ENCODE measurements at regions not wholly inside any gene's neighbourhood (a gene's known extent, or its start where the extent isn't known, plus 50 kb on each side); places are given as distances from the start of the nearest gene placed in this dataset.

DNA sequence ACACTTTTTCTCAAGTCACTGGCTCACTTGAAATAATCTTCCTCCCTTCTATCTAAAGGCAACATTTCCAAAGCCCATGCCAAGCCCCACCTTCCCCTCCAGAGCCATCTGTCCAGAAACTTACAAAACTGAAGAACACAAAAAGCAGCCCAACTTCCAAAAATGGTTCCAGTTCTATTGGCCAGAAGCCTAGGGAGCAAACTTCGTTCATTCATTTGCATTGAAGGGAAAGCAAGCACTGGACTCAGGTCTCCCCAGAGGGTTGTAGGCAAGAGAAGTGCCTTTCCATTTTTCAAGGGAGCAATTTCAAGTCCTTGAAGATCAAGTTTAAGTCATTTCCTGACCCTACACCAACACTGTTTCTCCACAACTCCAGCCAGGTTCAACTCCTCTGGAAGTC, 585.0 kb downstream of the BCL11A start:
- ATAC-seq (no peak), DNase-seq (no peak)
- Mint-ChIP-seq H3K36me3 (ENCODE audit: low read depth) (no peaks in the 10 kb centered on the region), H3K27ac (no peak overlapping the region), H3K27me3 (no peaks in the 10 kb centered on the region), H3K4me1 (no peaks in the 10 kb centered on the region), H3K4me3 (no peak overlapping the region), H3K9me3 (no peaks in the 10 kb centered on the region)

DNA sequence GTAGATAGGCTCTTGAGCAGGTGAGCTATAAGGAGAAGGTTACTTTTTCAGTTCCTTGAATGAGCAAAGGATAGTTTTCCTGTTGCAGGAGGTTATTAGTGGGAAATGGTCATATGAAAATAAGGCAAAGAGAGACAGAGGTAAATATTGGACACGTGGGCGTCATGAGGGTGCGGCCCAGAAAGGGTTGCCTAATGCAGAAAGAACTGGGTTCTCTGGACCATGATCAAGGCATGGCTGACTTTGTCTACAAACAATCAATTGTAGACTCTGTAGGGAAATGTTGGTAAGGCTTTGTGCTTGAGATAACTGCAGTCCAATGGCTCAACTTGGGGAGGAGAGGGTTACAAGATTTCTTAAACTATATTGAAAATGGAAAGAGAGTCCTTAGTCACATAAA, 585.8 kb downstream of the BCL11A start:
- no peaks in the 10 kb centered on the region for H3K27me3 Mint-ChIP-seq
- no peak overlapping the region for H3K4me3 Mint-ChIP-seq
- no peaks in the 10 kb centered on the region for H3K9me3 Mint-ChIP-seq

DNA sequence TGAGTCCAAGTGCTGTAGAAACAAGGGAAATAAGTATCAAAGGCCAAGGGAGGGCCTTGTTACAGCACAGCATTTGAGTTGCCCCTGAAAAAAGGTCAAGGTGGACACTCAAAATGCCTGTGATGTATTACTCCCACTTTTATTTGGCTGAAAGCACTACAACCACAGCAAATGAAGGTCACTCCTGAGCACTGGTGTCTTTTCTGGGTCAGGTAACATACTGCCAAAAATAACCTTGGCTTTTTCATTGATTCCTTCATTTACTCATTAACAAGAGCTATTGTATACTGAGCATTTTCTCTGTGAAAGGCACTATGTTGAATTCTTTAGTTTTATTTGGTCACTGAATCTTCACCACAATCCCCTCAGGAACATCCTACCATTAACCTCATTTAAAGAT, 590.3 kb downstream of the BCL11A start:
- Mint-ChIP-seq H3K4me3 (no peak overlapping the region), H3K36me3 (ENCODE audit: low read depth) (no peaks in the 10 kb centered on the region), H3K27me3 (no peaks in the 10 kb centered on the region), H3K4me1 (no peaks in the 10 kb centered on the region), H3K9me3 (no peaks in the 10 kb centered on the region), H3K27ac (no peak overlapping the region)
- DNase-seq (no peak), ATAC-seq (no peak)

More for the DNA sequence above, 585.8 kb downstream of the BCL11A start:
- no peak for DNase-seq
- Mint-ChIP-seq H3K36me3 (ENCODE audit: low read depth) (no peaks in the 10 kb centered on the region), H3K4me1 (no peaks in the 10 kb centered on the region), H3K27ac (no peak overlapping the region)
- no peak for ATAC-seq

DNA sequence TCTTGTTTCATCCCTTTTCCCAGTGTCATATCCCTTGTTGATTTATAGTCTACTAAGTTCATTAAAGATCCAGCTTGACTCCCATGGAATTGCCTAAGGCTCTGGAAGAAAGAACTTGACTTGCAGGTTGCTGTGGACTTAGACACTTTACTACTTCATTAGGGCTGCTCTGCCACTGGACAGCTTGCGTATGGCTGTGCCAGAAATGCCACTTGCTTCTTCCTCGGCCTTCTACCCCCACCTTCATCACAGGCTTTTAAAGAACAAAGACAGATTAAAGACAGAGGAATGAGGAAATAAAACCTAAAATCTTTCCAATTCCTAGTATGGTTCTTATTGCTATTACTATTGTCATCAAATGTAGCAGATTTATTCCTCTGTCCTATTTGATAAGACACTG, 591.7 kb downstream of the BCL11A start:
- Mint-ChIP-seq H3K4me3 (no peak overlapping the region), H3K36me3 (ENCODE audit: low read depth) (no peaks in the 10 kb centered on the region), H3K9me3 (no peaks in the 10 kb centered on the region), H3K27ac (no peak overlapping the region), H3K27me3 (no peaks in the 10 kb centered on the region), H3K4me1 (no peaks in the 10 kb centered on the region)
- ATAC-seq (no peak), DNase-seq (no peak)

DNA sequence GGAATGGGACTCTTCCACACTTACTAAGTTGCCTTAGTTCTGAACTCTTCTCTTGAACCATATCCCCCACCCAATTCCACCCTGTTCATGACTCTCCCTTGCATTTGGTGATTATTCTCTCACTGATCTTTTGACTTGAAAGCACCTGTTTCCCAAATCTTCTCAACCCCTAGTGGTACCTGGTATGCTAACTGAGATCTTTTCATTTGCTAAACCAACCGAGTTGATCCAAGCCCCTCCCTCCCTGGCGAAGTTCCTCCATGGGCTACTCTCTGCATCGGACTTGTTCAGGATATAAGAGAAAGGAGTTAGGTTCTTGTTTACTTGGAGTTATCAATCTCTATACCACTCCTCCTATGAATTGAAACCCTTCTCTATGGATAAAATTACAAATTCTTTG, 593.5 kb downstream of the BCL11A start:
- no peak overlapping the region for H3K4me3 Mint-ChIP-seq
- no peaks in the 10 kb centered on the region for H3K36me3 Mint-ChIP-seq (ENCODE audit: low read depth)
- ATAC-seq (no peak), DNase-seq (no peak)
- H3K27ac Mint-ChIP-seq = no peak overlapping the region
- no peaks in the 10 kb centered on the region for H3K4me1 Mint-ChIP-seq
- H3K27me3 Mint-ChIP-seq = no peaks in the 10 kb centered on the region
- peaks cover 5% of the 10 kb centered on the region for H3K9me3 Mint-ChIP-seq

DNA sequence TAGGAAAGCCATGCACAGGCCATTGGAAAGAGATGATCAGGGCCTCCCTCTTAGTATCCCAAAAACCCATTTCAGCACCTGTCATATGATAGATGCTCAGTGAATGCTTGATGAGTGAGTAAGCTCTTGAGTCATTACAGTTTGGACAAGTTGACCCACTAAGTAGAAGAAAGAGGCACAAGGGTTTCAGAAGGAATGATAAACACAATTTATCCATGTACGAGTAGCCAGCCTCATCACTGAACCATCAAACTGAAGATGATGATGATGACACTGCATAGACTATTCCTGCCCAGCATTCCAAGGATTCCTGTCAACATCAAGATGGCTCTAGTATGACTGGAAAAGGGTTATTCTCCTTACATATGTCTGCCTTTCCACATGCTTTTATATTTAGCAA, 596.0 kb downstream of the BCL11A start:
- Mint-ChIP-seq H3K4me3 (no peak overlapping the region), H3K9me3 (peaks cover 5% of the 10 kb centered on the region), H3K27ac (no peak overlapping the region), H3K36me3 (ENCODE audit: low read depth) (no peaks in the 10 kb centered on the region), H3K4me1 (no peaks in the 10 kb centered on the region), H3K27me3 (no peaks in the 10 kb centered on the region)
- no peak for ATAC-seq
- no peak for DNase-seq

DNA sequence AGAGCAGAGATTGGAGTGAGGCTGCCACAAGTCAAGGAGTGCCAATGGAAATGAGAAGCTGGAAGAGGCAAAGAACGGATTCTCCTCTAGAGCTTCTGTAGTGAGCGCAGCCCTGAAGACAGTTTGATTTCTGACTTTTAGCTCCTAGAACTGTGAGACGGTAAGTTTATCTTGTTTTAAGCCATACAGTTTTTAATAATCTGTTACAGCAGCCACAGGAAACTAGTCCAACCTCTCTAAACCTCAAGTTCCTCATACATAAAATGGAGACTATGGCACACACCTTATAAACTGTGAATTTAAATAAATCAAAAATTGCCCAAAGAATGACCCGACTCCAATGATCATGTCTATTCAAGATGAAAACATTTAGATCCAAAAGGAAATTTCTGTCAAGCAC, 596.5 kb downstream of the BCL11A start:
- ATAC-seq (no peak), DNase-seq (no peak)
- Mint-ChIP-seq H3K27ac (no peak overlapping the region), H3K27me3 (no peaks in the 10 kb centered on the region), H3K4me1 (no peaks in the 10 kb centered on the region), H3K4me3 (no peak overlapping the region), H3K9me3 (peaks cover 5% of the 10 kb centered on the region), H3K36me3 (ENCODE audit: low read depth) (no peaks in the 10 kb centered on the region)

DNA sequence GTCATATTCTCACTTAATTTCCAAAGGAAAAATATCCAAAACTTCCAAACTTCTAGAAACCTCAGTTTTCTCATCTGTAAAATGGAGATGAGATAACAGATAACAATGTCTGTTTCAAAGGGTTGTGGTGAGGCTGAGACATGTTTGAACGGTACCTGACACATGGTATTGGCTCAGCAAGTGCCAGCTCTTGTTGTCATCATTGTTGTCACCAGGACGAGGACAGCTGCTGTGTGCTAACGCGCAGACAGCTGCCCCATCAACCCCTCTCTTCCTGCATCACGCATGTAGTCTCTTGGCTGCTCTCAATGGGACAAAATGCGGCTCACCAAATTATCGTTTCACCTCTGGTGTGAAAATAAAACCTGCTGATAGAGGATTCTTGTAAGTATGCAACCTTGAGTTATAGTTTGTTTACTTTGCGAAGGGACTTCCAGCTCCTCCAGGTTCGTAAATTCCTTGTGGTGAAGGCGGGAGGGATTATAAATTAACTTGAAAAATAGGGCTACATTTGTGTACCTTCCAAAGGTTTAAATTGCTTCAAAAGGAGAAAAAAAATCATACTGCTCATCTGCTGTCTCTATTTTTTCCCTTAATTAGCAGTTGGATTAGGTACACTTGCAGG, 605.4 kb downstream of the BCL11A start:
- ATAC-seq = no peak
- no peak overlapping the region for H3K4me3 Mint-ChIP-seq
- H3K9me3 Mint-ChIP-seq = no peaks in the 10 kb centered on the region
- H3K27me3 Mint-ChIP-seq = no peaks in the 10 kb centered on the region
- no peaks in the 10 kb centered on the region for H3K4me1 Mint-ChIP-seq
- H3K27ac Mint-ChIP-seq = no peak overlapping the region
- DNase-seq = no peak
- no peaks in the 10 kb centered on the region for H3K36me3 Mint-ChIP-seq (ENCODE audit: low read depth)

DNA sequence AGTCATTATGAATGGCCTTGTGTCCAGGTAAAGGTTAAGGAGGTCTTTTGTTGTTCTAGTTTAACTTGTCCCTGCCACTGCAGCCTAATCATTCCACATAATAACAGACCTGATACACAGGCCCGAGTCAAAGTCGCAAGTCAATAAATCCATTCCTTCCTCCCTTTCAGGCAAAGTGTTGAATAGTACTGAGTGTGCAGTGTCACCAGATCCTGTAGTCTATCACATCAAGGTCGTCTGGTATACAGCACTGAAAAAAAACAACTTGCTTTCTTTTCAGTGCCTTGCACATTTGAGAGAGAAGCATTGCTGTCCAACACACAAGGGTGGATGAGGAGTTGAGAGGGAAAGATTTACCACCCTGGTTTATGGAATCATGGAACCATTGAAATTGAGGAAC, 606.2 kb downstream of the BCL11A start:
- no peak for ATAC-seq
- no peaks in the 10 kb centered on the region for H3K9me3 Mint-ChIP-seq
- H3K27me3 Mint-ChIP-seq = no peaks in the 10 kb centered on the region
- no peaks in the 10 kb centered on the region for H3K36me3 Mint-ChIP-seq (ENCODE audit: low read depth)
- H3K27ac Mint-ChIP-seq = no peak overlapping the region
- DNase-seq = no peak
- no peak overlapping the region for H3K4me3 Mint-ChIP-seq
- no peaks in the 10 kb centered on the region for H3K4me1 Mint-ChIP-seq

DNA sequence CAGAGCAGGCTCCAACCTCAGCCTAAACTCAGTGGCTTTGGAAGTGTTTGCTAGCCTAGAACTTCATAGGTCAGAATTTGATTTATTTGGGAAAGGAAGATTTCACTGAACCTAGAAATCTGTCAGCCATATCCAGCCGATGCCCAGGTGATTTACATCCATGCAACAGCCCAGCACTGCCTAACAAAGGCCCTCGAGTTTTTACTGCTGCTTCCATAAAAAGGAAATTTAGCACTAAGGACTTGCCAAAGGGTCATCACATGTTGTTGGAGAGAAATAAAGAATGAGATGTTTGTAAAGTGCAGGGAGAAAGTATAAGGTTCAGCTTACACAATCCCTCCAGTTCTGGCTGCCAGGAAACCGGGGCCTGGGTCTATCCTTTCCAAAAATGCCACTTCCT, 614.2 kb downstream of the BCL11A start:
- Mint-ChIP-seq H3K4me1 (no peaks in the 10 kb centered on the region), H3K4me3 (no peak overlapping the region), H3K9me3 (no peaks in the 10 kb centered on the region), H3K27me3 (no peaks in the 10 kb centered on the region), H3K36me3 (ENCODE audit: low read depth) (no peaks in the 10 kb centered on the region), H3K27ac (no peak overlapping the region)
- no peak for DNase-seq
- no peak for ATAC-seq

DNA sequence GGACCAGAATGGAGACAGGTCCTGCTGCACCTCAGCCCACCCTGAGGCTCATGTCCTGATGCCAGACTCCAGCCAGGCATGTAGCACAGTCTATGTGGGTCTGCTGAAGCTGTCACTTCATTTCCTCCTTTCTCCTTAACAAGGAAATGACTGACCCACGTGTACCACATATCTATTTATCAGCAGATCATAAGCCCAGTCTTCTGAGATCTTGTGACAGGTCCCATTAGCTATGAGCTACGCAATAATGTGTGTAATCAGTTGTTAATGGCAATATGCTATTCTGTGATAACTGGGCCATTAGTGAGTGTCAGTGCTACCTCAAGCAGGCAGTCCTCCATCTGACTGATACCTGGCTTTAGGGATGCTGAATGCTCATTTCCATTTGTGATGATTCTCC, 615.3 kb downstream of the BCL11A start:
- Mint-ChIP-seq H3K4me1 (no peaks in the 10 kb centered on the region), H3K27me3 (no peaks in the 10 kb centered on the region), H3K4me3 (no peak overlapping the region), H3K9me3 (no peaks in the 10 kb centered on the region), H3K36me3 (ENCODE audit: low read depth) (no peaks in the 10 kb centered on the region), H3K27ac (no peak overlapping the region)
- DNase-seq (no peak), ATAC-seq (no peak)

DNA sequence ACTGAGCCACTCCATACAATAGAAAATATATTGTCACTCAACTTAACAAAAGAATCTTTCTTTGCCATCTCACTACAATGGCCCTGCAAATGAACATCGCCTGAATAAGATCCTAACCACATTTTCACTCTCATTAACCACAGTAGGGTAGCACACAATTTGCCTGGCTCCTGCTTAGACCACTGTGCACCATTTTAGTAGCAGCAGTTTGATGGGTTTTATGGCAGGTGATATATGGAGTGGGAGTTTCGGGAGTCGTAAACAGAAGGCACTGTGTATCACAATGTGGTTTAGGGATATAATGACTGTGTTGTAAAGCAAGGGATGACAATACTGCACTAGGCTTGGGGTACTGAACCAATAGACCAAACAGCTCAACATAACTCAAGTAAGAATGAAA, 617.4 kb downstream of the BCL11A start:
- DNase-seq (no peak), ATAC-seq (no peak)
- Mint-ChIP-seq H3K36me3 (ENCODE audit: low read depth) (no peaks in the 10 kb centered on the region), H3K4me1 (no peaks in the 10 kb centered on the region), H3K9me3 (no peaks in the 10 kb centered on the region), H3K4me3 (no peak overlapping the region), H3K27me3 (no peaks in the 10 kb centered on the region), H3K27ac (no peak overlapping the region)

DNA sequence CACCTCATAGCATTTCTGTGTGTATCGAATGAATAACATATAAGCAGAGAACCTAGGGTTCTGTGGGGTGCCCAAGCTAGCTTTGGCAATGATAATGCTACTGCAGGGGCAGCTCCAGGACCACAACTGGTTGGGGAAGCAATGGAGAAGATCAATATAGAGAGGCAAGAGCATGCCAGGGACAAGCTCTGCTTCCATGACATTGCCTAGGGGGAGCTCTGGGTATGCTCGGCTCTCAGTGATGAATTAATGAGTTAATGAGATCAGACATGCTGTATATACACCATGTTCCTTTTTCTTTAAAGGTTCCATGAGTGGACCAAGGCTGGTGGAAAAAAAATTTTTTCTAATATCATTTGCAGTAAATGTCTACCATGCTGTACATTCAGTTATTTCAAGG, 618.4 kb downstream of the BCL11A start:
- Mint-ChIP-seq H3K4me3 (no peak overlapping the region), H3K4me1 (no peaks in the 10 kb centered on the region), H3K27ac (no peak overlapping the region), H3K9me3 (no peaks in the 10 kb centered on the region), H3K36me3 (ENCODE audit: low read depth) (no peaks in the 10 kb centered on the region), H3K27me3 (no peaks in the 10 kb centered on the region)
- ATAC-seq (no peak), DNase-seq (no peak)

DNA sequence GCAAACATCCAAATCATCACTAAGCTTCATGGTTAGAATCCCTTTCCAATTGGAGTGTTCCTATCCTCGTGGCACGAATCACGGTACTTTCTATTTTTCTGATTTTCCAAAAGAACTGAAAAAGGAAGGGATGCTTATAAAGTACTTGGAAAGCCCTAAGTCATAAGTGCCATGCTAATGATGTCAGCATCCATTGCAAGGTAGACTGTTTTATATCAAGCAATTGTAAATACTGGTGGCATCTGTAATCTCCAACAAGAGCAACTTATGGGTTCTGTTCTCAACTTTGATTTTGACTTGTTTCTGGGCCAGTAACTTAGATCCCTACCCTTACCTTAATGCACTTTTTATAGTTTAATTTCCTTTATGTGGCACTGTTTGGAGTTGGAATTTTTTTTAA, 619.5 kb downstream of the BCL11A start:
- no peaks in the 10 kb centered on the region for H3K4me1 Mint-ChIP-seq
- no peaks in the 10 kb centered on the region for H3K36me3 Mint-ChIP-seq (ENCODE audit: low read depth)
- ATAC-seq (no peak), DNase-seq (no peak)
- no peak overlapping the region for H3K27ac Mint-ChIP-seq
- no peak overlapping the region for H3K4me3 Mint-ChIP-seq
- H3K9me3 Mint-ChIP-seq = no peaks in the 10 kb centered on the region
- H3K27me3 Mint-ChIP-seq = no peaks in the 10 kb centered on the region

DNA sequence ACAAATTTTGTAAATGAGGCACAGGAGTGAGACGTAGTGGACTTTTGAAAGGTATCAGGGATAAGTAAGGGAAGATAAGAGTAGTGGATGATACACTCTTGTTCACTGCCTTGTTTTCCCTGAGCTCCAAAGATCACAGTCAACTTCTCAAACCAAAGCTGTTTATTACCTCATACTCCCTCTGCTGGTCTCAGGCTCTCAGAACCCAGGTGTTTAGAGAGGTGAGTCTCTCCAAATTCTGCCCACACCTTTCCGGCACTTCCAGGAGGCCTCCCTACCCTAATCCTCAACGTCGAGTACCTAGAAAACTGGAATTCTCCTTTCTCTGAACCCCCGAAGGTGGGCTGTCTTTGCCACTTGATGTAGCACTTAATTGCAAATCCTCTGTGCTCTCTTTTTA, 621.1 kb downstream of the BCL11A start:
- DNase-seq (no peak), ATAC-seq (no peak)
- Mint-ChIP-seq H3K36me3 (ENCODE audit: low read depth) (no peaks in the 10 kb centered on the region), H3K4me1 (no peaks in the 10 kb centered on the region), H3K27ac (no peak overlapping the region), H3K27me3 (no peaks in the 10 kb centered on the region), H3K9me3 (no peaks in the 10 kb centered on the region), H3K4me3 (no peak overlapping the region)

DNA sequence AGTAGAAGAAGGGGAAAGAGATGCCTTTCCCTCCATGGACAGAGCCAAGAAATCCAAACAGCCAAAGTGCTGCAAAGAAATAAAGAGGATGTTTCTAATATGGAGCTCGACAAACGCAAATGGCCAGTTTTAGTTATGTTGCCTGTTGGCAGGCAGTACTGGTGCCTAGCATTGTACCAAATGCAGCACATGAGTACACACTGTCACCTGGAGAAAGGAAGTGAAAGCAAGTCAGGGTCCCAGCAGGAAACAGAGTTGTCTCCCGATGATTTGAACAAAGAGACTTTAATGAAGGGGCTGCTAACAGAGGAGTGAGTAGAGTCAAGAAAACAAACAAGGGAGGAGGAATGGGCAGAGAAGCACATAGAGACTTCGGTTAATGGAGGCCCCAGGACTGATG, 623.0 kb downstream of the BCL11A start:
- Mint-ChIP-seq H3K4me3 (no peak overlapping the region), H3K4me1 (no peaks in the 10 kb centered on the region), H3K9me3 (no peaks in the 10 kb centered on the region), H3K36me3 (ENCODE audit: low read depth) (no peaks in the 10 kb centered on the region), H3K27me3 (no peaks in the 10 kb centered on the region), H3K27ac (no peak overlapping the region)
- DNase-seq (no peak), ATAC-seq (no peak)

All from activated naive CD8-positive, alpha-beta T cell treated with anti-CD3 and anti-CD28 coated beads, Interleukin-2, amount 50 U/mL, for 24 hours (primary cell).